HL-60 (cell line): ENCODE measurements at regions not wholly inside any gene's neighbourhood (a gene's known extent, or its start where the extent isn't known, plus 50 kb on each side); places are given as distances from the start of the nearest gene placed in this dataset.

Experiments used
- DNase-seq, 2 experiments: peaks; one replicate each; pipeline ENCODE4 v3.0.0-alpha.2; 2010 to 2020; ENCODE audit warnings: low read depth in 1 of 2, low spot score in 1 of 2
- H3K27ac ChIP-seq: fragments of 250-450 bp; sonication (Bioruptor Pico); replicated peaks from 2 replicates; pipeline ENCODE4 v1.5.1; 2020; ENCODE audit warnings: mild to moderate bottlenecking, moderate library complexity
- H3K27me3 ChIP-seq: fragments of 250-450 bp; sonication (Bioruptor Pico); 2 replicates; pipeline ENCODE4 v1.5.1; 2021; ENCODE audit warnings: mild to moderate bottlenecking, moderate library complexity; ENCODE audit not compliant: insufficient read depth, poor library complexity, severe bottlenecking
- H3K4me3 ChIP-seq: replicated peaks from 2 replicates; pipeline ENCODE4 v1.5.1; 2011; ENCODE audit warnings: mild to moderate bottlenecking, control low read depth, low read length; ENCODE audit not compliant: insufficient read depth
- GABPA ChIP-seq: IDR thresholded peaks from 2 replicates; pipeline ENCODE4 v1.6.1; 2012; ENCODE audit warnings: low read depth
- POLR2AphosphoS5 ChIP-seq: IDR thresholded peaks from 2 replicates; pipeline ENCODE4 v1.6.1; 2012; ENCODE audit warnings: low read depth
- SPI1 ChIP-seq: IDR thresholded peaks from 2 replicates; pipeline ENCODE4 v1.6.1; 2012; ENCODE audit warnings: low read depth, mild to moderate bottlenecking, borderline replicate concordance
- TF ChIP-seq, protein P1 (sequence below): IDR thresholded peaks from 2 replicates; pipeline ENCODE4 v1.6.1; 2012; ENCODE audit warnings: low read depth; ENCODE audit not compliant: insufficient replicate concordance
- TF ChIP-seq, protein P2 (sequence below): IDR thresholded peaks from one replicate; pipeline ENCODE4 v1.5.1; 2011; ENCODE audit warnings: low read length, control low read depth, inconsistent platforms; ENCODE audit not compliant: insufficient read depth

DNA sequence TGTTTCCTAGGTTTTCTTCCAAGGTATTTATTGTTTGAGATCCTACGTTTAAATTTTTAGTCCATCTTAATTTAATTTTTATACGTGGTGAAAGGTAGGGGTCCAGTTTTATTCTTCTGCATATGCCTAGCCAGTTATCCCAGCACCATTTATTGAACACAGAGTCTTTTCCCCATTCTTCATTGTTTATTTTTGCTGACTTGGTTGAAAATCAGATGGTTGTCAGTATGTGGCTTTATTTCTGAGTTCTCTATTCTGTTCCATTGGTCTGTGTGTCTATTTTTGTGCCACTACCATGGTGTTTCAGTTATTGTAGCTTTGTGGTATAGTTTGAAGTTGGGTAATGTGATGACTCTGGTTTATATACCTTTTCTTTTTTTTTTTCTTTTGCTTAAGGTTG is 753.0 kb upstream of the GOT2 start:
- H3K4me3 ChIP-seq, result no peak overlapping the region
- H3K27me3 ChIP-seq, result no peaks in the 10 kb centered on the region
- no peak overlapping the region for H3K27ac ChIP-seq
- no peak for DNase-seq
- no peak for TF ChIP-seq SPI1
- TF ChIP-seq POLR2AphosphoS5, result no peak
- TF ChIP-seq, protein P1, sequence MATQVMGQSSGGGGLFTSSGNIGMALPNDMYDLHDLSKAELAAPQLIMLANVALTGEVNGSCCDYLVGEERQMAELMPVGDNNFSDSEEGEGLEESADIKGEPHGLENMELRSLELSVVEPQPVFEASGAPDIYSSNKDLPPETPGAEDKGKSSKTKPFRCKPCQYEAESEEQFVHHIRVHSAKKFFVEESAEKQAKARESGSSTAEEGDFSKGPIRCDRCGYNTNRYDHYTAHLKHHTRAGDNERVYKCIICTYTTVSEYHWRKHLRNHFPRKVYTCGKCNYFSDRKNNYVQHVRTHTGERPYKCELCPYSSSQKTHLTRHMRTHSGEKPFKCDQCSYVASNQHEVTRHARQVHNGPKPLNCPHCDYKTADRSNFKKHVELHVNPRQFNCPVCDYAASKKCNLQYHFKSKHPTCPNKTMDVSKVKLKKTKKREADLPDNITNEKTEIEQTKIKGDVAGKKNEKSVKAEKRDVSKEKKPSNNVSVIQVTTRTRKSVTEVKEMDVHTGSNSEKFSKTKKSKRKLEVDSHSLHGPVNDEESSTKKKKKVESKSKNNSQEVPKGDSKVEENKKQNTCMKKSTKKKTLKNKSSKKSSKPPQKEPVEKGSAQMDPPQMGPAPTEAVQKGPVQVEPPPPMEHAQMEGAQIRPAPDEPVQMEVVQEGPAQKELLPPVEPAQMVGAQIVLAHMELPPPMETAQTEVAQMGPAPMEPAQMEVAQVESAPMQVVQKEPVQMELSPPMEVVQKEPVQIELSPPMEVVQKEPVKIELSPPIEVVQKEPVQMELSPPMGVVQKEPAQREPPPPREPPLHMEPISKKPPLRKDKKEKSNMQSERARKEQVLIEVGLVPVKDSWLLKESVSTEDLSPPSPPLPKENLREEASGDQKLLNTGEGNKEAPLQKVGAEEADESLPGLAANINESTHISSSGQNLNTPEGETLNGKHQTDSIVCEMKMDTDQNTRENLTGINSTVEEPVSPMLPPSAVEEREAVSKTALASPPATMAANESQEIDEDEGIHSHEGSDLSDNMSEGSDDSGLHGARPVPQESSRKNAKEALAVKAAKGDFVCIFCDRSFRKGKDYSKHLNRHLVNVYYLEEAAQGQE, result no peak

- Histone ChIP-seq H3K27me3 (no peaks in the 10 kb centered on the region), H3K4me3 (no peak overlapping the region), H3K27ac (no peak overlapping the region)
- no peak for TF ChIP-seq POLR2AphosphoS5
- no peak for TF ChIP-seq GABPA
- TF ChIP-seq, protein P2, sequence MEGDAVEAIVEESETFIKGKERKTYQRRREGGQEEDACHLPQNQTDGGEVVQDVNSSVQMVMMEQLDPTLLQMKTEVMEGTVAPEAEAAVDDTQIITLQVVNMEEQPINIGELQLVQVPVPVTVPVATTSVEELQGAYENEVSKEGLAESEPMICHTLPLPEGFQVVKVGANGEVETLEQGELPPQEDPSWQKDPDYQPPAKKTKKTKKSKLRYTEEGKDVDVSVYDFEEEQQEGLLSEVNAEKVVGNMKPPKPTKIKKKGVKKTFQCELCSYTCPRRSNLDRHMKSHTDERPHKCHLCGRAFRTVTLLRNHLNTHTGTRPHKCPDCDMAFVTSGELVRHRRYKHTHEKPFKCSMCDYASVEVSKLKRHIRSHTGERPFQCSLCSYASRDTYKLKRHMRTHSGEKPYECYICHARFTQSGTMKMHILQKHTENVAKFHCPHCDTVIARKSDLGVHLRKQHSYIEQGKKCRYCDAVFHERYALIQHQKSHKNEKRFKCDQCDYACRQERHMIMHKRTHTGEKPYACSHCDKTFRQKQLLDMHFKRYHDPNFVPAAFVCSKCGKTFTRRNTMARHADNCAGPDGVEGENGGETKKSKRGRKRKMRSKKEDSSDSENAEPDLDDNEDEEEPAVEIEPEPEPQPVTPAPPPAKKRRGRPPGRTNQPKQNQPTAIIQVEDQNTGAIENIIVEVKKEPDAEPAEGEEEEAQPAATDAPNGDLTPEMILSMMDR, result no peak
- no peak for TF ChIP-seq SPI1
- TF ChIP-seq, protein P1, result no peak
- DNase-seq, result no peak
These were observed 750.9 kb upstream of the GOT2 start for GRCh38 chr16:59484833-59485516.

GRCh38 chr16:59478838-59479237 is 744.7 kb upstream of the GOT2 start:
- TF ChIP-seq, protein P1, result no peak
- TF ChIP-seq GABPA, result no peak
- no peak for TF ChIP-seq POLR2AphosphoS5
- TF ChIP-seq, protein P2, result no peak
- no peak for TF ChIP-seq SPI1
- no peak overlapping the region for H3K27ac ChIP-seq
- H3K4me3 ChIP-seq, result no peak overlapping the region
- DNase-seq, result no peak
- no peaks in the 10 kb centered on the region for H3K27me3 ChIP-seq
